ENCODE measurements at regions not wholly inside any gene's neighbourhood (a gene's known extent, or its start where the extent isn't known, plus 50 kb on each side); places are given as distances from the start of the nearest gene placed in this dataset.

DNA sequence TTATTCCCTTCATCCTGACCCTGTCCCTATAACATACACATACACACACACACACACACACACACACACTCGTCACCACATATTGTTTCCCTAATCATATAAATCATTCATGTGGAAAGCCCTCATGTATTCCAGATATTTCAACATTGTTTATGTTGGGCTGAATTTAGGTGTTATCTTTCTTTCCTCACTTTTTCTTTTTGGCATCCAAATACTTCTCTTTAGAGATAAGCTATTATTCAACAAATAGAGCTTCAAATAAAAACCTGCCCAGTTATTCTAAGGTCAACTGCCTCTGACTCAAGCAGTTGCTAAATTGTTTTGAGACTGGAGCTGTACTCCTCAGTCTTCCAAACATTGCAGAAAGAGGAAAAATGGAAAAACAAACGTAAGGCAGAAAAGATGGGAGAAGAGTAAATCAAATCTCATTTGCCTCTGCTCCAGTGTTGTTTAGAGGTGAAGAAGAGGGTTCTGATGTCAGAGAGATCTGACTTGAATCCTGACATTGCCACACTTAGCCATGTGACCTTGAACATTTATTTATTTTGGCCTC is 215.7 kb downstream of the GAS1 start:
- TF ChIP-seq, protein P1, sequence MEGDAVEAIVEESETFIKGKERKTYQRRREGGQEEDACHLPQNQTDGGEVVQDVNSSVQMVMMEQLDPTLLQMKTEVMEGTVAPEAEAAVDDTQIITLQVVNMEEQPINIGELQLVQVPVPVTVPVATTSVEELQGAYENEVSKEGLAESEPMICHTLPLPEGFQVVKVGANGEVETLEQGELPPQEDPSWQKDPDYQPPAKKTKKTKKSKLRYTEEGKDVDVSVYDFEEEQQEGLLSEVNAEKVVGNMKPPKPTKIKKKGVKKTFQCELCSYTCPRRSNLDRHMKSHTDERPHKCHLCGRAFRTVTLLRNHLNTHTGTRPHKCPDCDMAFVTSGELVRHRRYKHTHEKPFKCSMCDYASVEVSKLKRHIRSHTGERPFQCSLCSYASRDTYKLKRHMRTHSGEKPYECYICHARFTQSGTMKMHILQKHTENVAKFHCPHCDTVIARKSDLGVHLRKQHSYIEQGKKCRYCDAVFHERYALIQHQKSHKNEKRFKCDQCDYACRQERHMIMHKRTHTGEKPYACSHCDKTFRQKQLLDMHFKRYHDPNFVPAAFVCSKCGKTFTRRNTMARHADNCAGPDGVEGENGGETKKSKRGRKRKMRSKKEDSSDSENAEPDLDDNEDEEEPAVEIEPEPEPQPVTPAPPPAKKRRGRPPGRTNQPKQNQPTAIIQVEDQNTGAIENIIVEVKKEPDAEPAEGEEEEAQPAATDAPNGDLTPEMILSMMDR (IDR thresholded peaks at IDR 0.05; ENCODE audit: poor library complexity): no peak
- TF ChIP-seq EZH2 (IDR thresholded peaks at IDR 0.05; ENCODE audit: borderline replicate concordance): no peak

Measured in hepatocyte (in vitro differentiated cells).